ENCODE measurements at regions not wholly inside any gene's neighbourhood (a gene's known extent, or its start where the extent isn't known, plus 50 kb on each side); places are given as distances from the start of the nearest gene placed in this dataset.

- TF ChIP-seq CTCF (IDR thresholded peaks at IDR 0.05) (no peak), POLR2A (IDR thresholded peaks at IDR 0.05) (no peak)
Observed at GRCh38 chr3:117454254-117454653, 744.7 kb downstream of the TUSC7 start.

All from right lobe of liver (tissue), 4 donors.